ENCODE measurements at regions not wholly inside any gene's neighbourhood (a gene's known extent, or its start where the extent isn't known, plus 50 kb on each side); places are given as distances from the start of the nearest gene placed in this dataset.

- WGBS (ENCODE audit: missing lambda C conversion rate), result 12% methylated on average over 1 of the region's 1 CpG
- ATAC-seq (no peak), DNase-seq (ENCODE audit: low read depth in 1 of 2, low spot score in 1 of 2) (no peak), FAIRE-seq (no peak)
- no peak overlapping the region for H3K4me3 ChIP-seq
- H3K4me2 ChIP-seq, result no peak overlapping the region
- TF ChIP-seq RNF2 (IDR thresholded peaks at IDR 0.05; ENCODE audit: borderline replicate concordance, low read depth) (no peak), NR3C1 (IDR thresholded peaks at IDR 0.05) (no peak), CHD4 (IDR thresholded peaks at IDR 0.05; ENCODE audit: borderline replicate concordance) (no peak), E2F6 (IDR thresholded peaks at IDR 0.05; ENCODE audit: borderline replicate concordance, low read depth) (no peak), MAX (IDR thresholded peaks at IDR 0.05) (no peak), ESRRA (IDR thresholded peaks at IDR 0.05; ENCODE audit: borderline replicate concordance, low read length) (no peak), CBX2 (IDR thresholded peaks at IDR 0.05; ENCODE audit: borderline replicate concordance, low read depth) (no peak), NFE2L2 (conservative IDR thresholded peaks at IDR 0.05; ENCODE audit: low read length) (no peak), ZFP36 (IDR thresholded peaks at IDR 0.05; ENCODE audit: borderline replicate concordance, partially characterized antibody) (no peak), EHMT2 (IDR thresholded peaks at IDR 0.05; ENCODE audit: low read depth) (no peak), HOXA7 (CRISPR knock-in tag; IDR thresholded peaks at IDR 0.05) (no peak)
- TF ChIP-seq, protein P1, sequence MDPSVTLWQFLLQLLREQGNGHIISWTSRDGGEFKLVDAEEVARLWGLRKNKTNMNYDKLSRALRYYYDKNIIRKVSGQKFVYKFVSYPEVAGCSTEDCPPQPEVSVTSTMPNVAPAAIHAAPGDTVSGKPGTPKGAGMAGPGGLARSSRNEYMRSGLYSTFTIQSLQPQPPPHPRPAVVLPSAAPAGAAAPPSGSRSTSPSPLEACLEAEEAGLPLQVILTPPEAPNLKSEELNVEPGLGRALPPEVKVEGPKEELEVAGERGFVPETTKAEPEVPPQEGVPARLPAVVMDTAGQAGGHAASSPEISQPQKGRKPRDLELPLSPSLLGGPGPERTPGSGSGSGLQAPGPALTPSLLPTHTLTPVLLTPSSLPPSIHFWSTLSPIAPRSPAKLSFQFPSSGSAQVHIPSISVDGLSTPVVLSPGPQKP (IDR thresholded peaks at IDR 0.05; ENCODE audit: low read depth, low read length), result no peak
- H3K4me1 ChIP-seq, result no peaks in the 10 kb centered on the region
- ChIA-PET POLR2A (no interaction called here), CTCF (no interaction called here)
- no peaks in the 10 kb centered on the region for H3K9me3 ChIP-seq
- no peak overlapping the region for H3K27ac ChIP-seq
Observed at GRCh38 chr5:24428345-24428744, 216.4 kb downstream of the CDH10 start.

GRCh38 chr5:24433555-24433954 lies 211.2 kb downstream of the CDH10 start:
- CTCF ChIA-PET, result interaction anchor here (1.0 kb wide), 1 partner anchor 8 kb away, joined by 3 read pairs; no protein-coding TSS in a partner anchor
- 46% methylated on average over 3 of the region's 3 CpGs for WGBS (ENCODE audit: missing lambda C conversion rate)

More at GRCh38 chr5:24433555-24433954, 211.2 kb downstream of the CDH10 start:
- H3K9me3 ChIP-seq, result no peaks in the 10 kb centered on the region
- no peak for ATAC-seq
- no peak for DNase-seq (ENCODE audit: low read depth in 1 of 2, low spot score in 1 of 2)
- H3K4me2 ChIP-seq, result no peak overlapping the region
- no peak overlapping the region for H3K4me3 ChIP-seq
- no peaks in the 10 kb centered on the region for H3K4me1 ChIP-seq
- no peak overlapping the region for H3K27ac ChIP-seq
- FAIRE-seq, result no peak
- TF ChIP-seq CEBPB (IDR thresholded peaks at IDR 0.05) (no peak), MAX (IDR thresholded peaks at IDR 0.05) (no peak), SREBF2 (IDR thresholded peaks at IDR 0.05) (no peak)
- TF ChIP-seq, protein P2, sequence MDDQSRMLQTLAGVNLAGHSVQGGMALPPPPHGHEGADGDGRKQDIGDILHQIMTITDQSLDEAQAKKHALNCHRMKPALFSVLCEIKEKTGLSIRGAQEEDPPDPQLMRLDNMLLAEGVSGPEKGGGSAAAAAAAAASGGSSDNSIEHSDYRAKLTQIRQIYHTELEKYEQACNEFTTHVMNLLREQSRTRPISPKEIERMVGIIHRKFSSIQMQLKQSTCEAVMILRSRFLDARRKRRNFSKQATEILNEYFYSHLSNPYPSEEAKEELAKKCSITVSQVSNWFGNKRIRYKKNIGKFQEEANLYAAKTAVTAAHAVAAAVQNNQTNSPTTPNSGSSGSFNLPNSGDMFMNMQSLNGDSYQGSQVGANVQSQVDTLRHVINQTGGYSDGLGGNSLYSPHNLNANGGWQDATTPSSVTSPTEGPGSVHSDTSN (IDR thresholded peaks at IDR 0.05), result no peak
- TF ChIP-seq, protein P3, sequence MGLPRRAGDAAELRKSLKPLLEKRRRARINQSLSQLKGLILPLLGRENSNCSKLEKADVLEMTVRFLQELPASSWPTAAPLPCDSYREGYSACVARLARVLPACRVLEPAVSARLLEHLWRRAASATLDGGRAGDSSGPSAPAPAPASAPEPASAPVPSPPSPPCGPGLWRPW (IDR thresholded peaks at IDR 0.05), result no peak
- POLR2A ChIA-PET, result no interaction called here

Small RNA genes lying in the stretch of these regions (small RNA-seq; reads per million reads assigned to genes)
- gene AC026784.1 (0 reads per million in 6 experiments), gene RF00019 (0 reads per million in 6 experiments), gene RF00561 (0 reads per million in 6 experiments)
